GM20000 (cell line): ENCODE measurements at regions not wholly inside any gene's neighbourhood (a gene's known extent, or its start where the extent isn't known, plus 50 kb on each side); places are given as distances from the start of the nearest gene placed in this dataset.

Source experiments
- DNase-seq: peaks from one replicate; pipeline ENCODE4 v3.0.0; 2012; ENCODE audit warnings: low spot score
- CTCF ChIP-seq: IDR thresholded peaks from 2 replicates; pipeline ENCODE4 v1.5.1; 2012; ENCODE audit warnings: mild to moderate bottlenecking, control low read depth; ENCODE audit errors: extremely low read depth, missing control alignments

- DNase-seq, result no peak
- TF ChIP-seq CTCF, result no peak
Measured at GRCh38 chr14:85027681-85028370, 502.1 kb upstream of the FLRT2 start.

DNA sequence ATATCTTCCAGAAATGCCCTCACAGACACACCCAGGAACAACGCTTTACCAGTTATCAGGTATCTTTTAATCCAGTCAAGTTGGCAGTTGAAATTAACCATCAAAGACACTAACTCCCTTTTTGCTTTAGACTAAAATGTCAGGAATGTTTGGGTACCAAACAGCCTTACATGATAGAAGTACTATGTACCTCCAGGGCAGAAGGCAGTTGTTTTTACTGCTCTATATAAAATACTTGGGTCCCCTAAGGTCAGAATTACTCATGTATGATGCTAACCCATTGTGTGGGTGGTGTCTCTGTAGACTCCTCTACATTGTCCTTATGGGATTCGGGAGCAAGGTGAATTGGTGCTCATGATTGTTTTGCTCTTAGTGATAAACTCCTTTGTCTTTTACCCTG, 492.5 kb upstream of the FLRT2 start:
- TF ChIP-seq CTCF, result no peak
- DNase-seq, result no peak

- no peak for TF ChIP-seq CTCF
Measured at GRCh38 chr14:85038526-85039352, 491.2 kb upstream of the FLRT2 start.

GRCh38 chr14:85039353-85039626, 490.7 kb upstream of the FLRT2 start:
- DNase-seq, result no peak
- no peak for TF ChIP-seq CTCF

More at GRCh38 chr14:85038526-85039352, 491.2 kb upstream of the FLRT2 start:
- no peak for DNase-seq

GRCh38 chr14:85040046-85040685, 489.8 kb upstream of the FLRT2 start:
- no peak for DNase-seq
- TF ChIP-seq CTCF, result no peak

GRCh38 chr14:85041618-85042017, 488.3 kb upstream of the FLRT2 start:
- no peak for TF ChIP-seq CTCF
- no peak for DNase-seq

DNA sequence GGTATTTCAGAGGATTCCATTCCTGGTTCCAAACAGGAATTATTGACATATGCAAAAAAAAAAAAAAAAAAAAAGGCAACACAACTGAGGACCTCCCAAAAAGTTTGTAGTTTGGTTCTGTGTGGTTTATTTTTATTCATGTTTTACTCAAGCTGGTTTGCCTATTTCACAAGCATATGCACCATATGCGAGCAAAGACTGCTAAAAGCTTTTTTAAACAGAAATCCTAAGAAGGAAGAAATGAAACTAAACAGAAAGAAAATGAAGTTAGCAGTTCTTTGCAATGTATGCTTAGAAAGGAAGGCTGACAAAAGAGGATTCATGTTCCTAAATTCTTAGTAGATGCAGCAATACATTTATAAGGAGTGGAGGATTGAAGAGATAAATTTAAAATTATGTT, 487.6 kb upstream of the FLRT2 start:
- no peak for DNase-seq
- no peak for TF ChIP-seq CTCF
